Nephron progenitor cell (in vitro differentiated cells): ENCODE measurements at regions not wholly inside any gene's neighbourhood (a gene's known extent, or its start where the extent isn't known, plus 50 kb on each side); places are given as distances from the start of the nearest gene placed in this dataset.

Experiments
- DNase-seq: peaks from one replicate; pipeline ENCODE4 v3.0.0; 2021
- H3K27ac Mint-ChIP-seq: 2 replicates; pipeline ENCODE4 v1.8.0; 2021; ENCODE audit warnings: mild to moderate bottlenecking, moderate library complexity, mixed read lengths
- H3K27me3 Mint-ChIP-seq: 2 replicates; pipeline ENCODE4 v1.8.0; 2021; ENCODE audit warnings: mild to moderate bottlenecking, low read depth, mixed read lengths; ENCODE audit not compliant: poor library complexity
- H3K36me3 Mint-ChIP-seq: 2 replicates; pipeline ENCODE4 v1.8.0; 2021; ENCODE audit warnings: low read depth, mixed read lengths
- H3K4me1 Mint-ChIP-seq: 2 replicates; pipeline ENCODE4 v1.8.0; 2021; ENCODE audit warnings: mixed read lengths
- H3K4me3 Mint-ChIP-seq: 2 replicates; pipeline ENCODE4 v1.8.0; 2021; ENCODE audit warnings: mild to moderate bottlenecking, moderate library complexity, mixed read lengths
- H3K9me3 Mint-ChIP-seq: 2 replicates; pipeline ENCODE4 v1.8.0; 2021; ENCODE audit warnings: mild to moderate bottlenecking, moderate library complexity, mixed read lengths
- TF ChIP-seq, protein P1 (sequence below): fragments of 200-600 bp; sonication (generic); IDR thresholded peaks from 2 replicates; pipeline ENCODE4 v1.5.0; 2021; ENCODE audit warnings: antibody characterized with exemption

DNA sequence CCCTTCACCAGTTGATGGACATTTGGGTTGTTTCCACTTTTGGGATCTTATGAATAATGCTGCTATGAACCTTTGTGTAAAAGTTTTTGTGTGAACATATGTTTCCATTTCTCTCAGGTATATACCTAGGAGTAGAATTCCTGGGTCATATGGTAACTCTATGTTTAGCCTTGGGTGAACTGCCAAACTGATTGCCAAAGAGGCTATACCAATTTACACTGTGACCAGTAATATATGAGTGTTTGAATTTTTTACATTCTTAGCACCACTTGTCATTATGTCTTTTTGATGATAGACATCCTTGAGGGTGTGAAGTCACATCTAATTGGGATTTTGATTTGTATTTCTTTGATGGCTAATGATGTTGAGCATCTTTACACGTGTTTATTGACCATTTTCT, 290.1 kb downstream of the DUSP10 start:
- H3K36me3 Mint-ChIP-seq: peaks cover 13% of the 10 kb centered on the region
- H3K27me3 Mint-ChIP-seq: peaks cover 6% of the 10 kb centered on the region
- H3K4me3 Mint-ChIP-seq: no peak overlapping the region
- DNase-seq: no peak
- TF ChIP-seq, protein P1, sequence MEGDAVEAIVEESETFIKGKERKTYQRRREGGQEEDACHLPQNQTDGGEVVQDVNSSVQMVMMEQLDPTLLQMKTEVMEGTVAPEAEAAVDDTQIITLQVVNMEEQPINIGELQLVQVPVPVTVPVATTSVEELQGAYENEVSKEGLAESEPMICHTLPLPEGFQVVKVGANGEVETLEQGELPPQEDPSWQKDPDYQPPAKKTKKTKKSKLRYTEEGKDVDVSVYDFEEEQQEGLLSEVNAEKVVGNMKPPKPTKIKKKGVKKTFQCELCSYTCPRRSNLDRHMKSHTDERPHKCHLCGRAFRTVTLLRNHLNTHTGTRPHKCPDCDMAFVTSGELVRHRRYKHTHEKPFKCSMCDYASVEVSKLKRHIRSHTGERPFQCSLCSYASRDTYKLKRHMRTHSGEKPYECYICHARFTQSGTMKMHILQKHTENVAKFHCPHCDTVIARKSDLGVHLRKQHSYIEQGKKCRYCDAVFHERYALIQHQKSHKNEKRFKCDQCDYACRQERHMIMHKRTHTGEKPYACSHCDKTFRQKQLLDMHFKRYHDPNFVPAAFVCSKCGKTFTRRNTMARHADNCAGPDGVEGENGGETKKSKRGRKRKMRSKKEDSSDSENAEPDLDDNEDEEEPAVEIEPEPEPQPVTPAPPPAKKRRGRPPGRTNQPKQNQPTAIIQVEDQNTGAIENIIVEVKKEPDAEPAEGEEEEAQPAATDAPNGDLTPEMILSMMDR: no peak
- no peak overlapping the region for H3K27ac Mint-ChIP-seq
- H3K4me1 Mint-ChIP-seq: peaks cover 5% of the 10 kb centered on the region
- H3K9me3 Mint-ChIP-seq: peaks cover 35% of the 10 kb centered on the region

- H3K4me1 Mint-ChIP-seq: peaks cover 13% of the 10 kb centered on the region
- TF ChIP-seq, protein P1: no peak
- H3K36me3 Mint-ChIP-seq: peaks cover 8% of the 10 kb centered on the region
- peaks cover 30% of the 10 kb centered on the region for H3K9me3 Mint-ChIP-seq
- H3K27me3 Mint-ChIP-seq: peaks cover 11% of the 10 kb centered on the region
- H3K4me3 Mint-ChIP-seq: no peak overlapping the region
- no peak for DNase-seq
- H3K27ac Mint-ChIP-seq: no peak overlapping the region
Measured at GRCh38 chr1:221454096-221454495, 287.8 kb downstream of the DUSP10 start.

- no peak overlapping the region for H3K27ac Mint-ChIP-seq
- H3K4me1 Mint-ChIP-seq: peaks cover 13% of the 10 kb centered on the region
- H3K27me3 Mint-ChIP-seq: peaks cover 9% of the 10 kb centered on the region
- peaks cover 13% of the 10 kb centered on the region for H3K9me3 Mint-ChIP-seq
- DNase-seq: no peak
- H3K4me3 Mint-ChIP-seq: no peak overlapping the region
- TF ChIP-seq, protein P1: no peak
- H3K36me3 Mint-ChIP-seq: no peaks in the 10 kb centered on the region
Measured at GRCh38 chr1:221456918-221457317, 285.0 kb downstream of the DUSP10 start.

DNA sequence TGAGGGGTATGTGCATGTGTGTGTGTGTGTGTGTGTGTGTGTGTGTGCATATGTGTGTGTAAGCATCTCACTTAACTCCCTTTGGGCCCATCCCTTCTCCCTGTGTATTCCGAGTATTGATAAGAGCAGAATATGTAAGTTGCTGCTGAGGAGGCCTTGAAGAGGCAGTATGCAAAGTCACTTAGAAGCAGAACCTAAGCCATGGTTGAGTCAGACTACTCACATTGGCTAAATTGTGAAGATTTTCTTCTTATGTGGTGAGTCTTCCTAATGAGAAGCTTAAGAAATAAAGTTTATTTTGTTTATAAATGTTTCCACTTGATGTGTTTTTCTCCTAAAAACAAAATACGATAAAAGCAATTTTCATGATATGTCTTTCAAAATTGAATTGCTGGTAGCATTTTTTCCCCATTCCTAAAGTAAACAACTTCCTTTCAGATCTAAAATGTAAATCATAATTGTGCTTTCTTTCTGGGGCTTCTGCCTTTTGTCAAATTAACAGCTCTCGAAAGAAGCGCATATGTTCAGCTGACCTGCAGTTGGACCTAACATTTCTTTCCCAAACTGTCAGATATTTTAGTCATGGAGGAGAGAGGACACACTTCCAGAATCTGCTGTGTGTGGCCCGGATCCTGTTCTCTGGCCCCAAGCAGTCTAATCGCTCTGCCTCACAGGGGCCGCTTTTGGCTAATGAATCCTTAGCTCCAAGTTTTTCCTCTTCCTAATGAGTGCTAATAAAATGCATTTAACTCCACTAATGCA, 284.0 kb downstream of the DUSP10 start:
- TF ChIP-seq, protein P1: no peak
- no peak overlapping the region for H3K4me3 Mint-ChIP-seq
- H3K9me3 Mint-ChIP-seq: peaks cover 9% of the 10 kb centered on the region
- no peak overlapping the region for H3K27ac Mint-ChIP-seq
- peaks cover 13% of the 10 kb centered on the region for H3K4me1 Mint-ChIP-seq
- H3K36me3 Mint-ChIP-seq: no peaks in the 10 kb centered on the region
- DNase-seq: no peak
- H3K27me3 Mint-ChIP-seq: peaks cover 9% of the 10 kb centered on the region

DNA sequence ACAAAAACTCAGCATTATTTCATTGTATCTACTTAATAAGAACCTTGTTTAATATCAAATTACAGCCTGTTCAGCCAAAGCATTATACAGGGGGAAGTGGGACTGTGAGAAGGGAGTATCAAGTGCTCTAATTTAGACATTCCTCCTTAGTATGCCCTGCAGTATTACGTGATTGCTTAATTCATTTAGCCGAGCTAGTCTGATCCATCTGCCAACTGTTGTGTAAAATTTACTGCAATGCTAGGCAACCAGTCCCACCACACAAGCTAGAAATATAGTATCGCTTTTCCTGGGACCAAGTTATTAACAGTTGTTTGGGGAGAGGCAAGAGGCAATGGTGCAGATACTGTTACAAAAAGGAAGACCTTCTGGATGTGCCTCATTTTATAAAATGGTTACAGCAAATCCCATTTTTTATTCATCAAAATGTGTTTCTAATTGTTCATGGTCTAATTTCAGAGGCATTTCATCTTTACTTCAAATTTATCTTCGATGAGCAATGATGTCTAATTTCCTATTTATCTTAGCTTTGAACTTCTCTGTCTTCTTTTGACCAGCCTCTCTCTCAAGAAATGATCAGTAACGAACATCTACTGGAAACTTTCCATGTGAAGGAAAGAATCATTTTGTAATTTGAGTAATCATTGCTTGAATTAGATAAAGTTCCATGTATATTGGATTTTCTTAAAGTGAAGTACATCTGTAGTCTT, 283.3 kb downstream of the DUSP10 start:
- peaks cover 13% of the 10 kb centered on the region for H3K4me1 Mint-ChIP-seq
- H3K9me3 Mint-ChIP-seq: peaks cover 9% of the 10 kb centered on the region
- H3K27me3 Mint-ChIP-seq: peaks cover 9% of the 10 kb centered on the region
- H3K27ac Mint-ChIP-seq: no peak overlapping the region
- no peaks in the 10 kb centered on the region for H3K36me3 Mint-ChIP-seq
- H3K4me3 Mint-ChIP-seq: no peak overlapping the region
- no peak for DNase-seq
- TF ChIP-seq, protein P1: no peak
